ENCODE measurements at regions not wholly inside any gene's neighbourhood (a gene's known extent, or its start where the extent isn't known, plus 50 kb on each side); places are given as distances from the start of the nearest gene placed in this dataset.

DNA sequence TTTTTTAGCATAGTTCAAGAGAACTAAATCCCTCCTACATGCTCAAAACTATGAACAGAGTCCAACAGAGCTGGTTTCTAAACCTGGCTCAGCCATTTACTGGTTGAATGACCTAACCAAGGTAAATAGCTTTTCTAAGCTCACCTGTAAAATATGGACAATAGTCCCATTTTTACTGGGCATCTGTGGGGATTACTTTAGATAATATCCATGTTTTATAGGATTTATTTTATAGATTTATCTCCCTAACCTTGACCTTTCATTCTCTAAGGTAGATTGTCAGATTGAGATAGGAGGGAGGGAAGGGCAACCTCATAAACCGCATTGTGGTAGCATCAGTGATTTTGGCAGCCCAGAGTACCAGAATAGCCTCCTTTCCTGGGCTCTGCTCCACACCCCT is 178.5 kb upstream of the TOX3 start:
- H3K4me1 Mint-ChIP-seq: no peaks in the 10 kb centered on the region
- no peak overlapping the region for H3K4me3 Mint-ChIP-seq
- no peaks in the 10 kb centered on the region for H3K9me3 Mint-ChIP-seq
- no peaks in the 10 kb centered on the region for H3K36me3 Mint-ChIP-seq
- DNase-seq: no peak
- peaks cover 0 to 2% (median 0%) of the 10 kb centered on the region in 3 donors for H3K27me3 Mint-ChIP-seq (ENCODE audit: low read depth in 3 of 3)
- no peak overlapping the region for H3K27ac Mint-ChIP-seq

- Mint-ChIP-seq H3K4me1 (no peaks in the 10 kb centered on the region), H3K4me3 (no peak overlapping the region), H3K36me3 (no peaks in the 10 kb centered on the region), H3K27me3 (ENCODE audit: low read depth in 3 of 3) (peaks cover 0 to 2% (median 0%) of the 10 kb centered on the region in 3 donors), H3K27ac (no peak overlapping the region), H3K9me3 (no peaks in the 10 kb centered on the region)
- no peak for DNase-seq
Measured at GRCh38 chr16:52725043-52725442, 178.1 kb upstream of the TOX3 start.

DNA sequence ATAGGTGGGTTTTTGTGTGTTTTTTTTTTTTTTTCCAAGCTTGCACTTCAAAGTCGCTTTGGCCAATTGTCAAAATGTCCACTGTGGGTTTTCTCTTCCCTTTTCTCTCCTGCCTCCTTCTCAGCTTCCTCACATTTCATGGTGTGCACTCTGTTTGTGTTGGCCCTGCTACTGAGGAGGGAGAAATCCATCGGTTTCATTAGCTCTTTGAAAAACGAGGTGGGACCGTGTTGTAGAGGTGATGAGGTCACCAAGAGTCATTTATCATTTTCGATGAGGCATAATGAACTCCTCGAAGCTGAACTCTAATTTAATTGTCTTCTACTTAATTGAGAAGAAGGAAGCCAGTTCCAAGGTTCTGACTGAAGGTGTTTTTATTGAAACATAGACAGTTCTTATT is 174.4 kb upstream of the TOX3 start:
- no peak for DNase-seq
- Mint-ChIP-seq H3K36me3 (no peaks in the 10 kb centered on the region), H3K27me3 (ENCODE audit: low read depth in 3 of 3) (peaks cover 0 to 2% (median 1%) of the 10 kb centered on the region in 3 donors)

DNA sequence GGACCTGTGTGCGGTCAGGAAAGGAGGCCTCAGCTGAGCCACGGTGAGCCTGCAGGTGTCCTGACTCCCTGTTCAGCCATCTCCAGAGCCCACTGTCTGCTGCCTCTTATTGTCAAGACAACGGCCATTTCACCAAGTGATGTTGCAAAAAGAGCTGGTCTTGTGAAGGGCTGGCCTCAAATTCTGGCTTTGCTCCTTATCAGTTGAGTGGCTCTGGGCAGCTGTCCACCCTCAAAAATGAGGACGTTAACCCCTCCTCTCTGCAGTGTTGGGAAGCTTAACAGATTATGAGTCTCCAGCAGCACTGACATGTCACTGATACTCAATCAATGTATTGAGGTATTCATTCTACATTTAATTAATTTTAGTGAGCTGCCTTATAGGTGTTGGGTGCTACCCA is 171.1 kb upstream of the TOX3 start:
- peaks cover 0 to 2% (median 1%) of the 10 kb centered on the region in 3 donors for H3K27me3 Mint-ChIP-seq (ENCODE audit: low read depth in 3 of 3)
- H3K4me3 Mint-ChIP-seq: no peak overlapping the region
- no peaks in the 10 kb centered on the region for H3K4me1 Mint-ChIP-seq
- peaks cover 0 to 3% (median 0%) of the 10 kb centered on the region in 6 donors for H3K9me3 Mint-ChIP-seq
- H3K27ac Mint-ChIP-seq: no peak overlapping the region
- DNase-seq: no peak
- H3K36me3 Mint-ChIP-seq: no peaks in the 10 kb centered on the region

More for the DNA sequence above, 174.4 kb upstream of the TOX3 start:
- Mint-ChIP-seq H3K9me3 (peaks cover 0 to 2% (median 0%) of the 10 kb centered on the region in 6 donors), H3K27ac (no peak overlapping the region), H3K4me1 (no peaks in the 10 kb centered on the region), H3K4me3 (no peak overlapping the region)

GRCh38 chr16:52713740-52714139 is 166.8 kb upstream of the TOX3 start:
- Mint-ChIP-seq H3K27ac (peak overlapping the region in 1 of 6 donors; percentile 24), H3K4me1 (no peaks in the 10 kb centered on the region), H3K9me3 (peaks cover 0 to 6% (median 0%) of the 10 kb centered on the region in 6 donors), H3K27me3 (ENCODE audit: low read depth in 3 of 3) (peaks cover 2 to 4% (median 2%) of the 10 kb centered on the region in 3 donors), H3K36me3 (no peaks in the 10 kb centered on the region), H3K4me3 (no peak overlapping the region)
- no peak for DNase-seq

DNA sequence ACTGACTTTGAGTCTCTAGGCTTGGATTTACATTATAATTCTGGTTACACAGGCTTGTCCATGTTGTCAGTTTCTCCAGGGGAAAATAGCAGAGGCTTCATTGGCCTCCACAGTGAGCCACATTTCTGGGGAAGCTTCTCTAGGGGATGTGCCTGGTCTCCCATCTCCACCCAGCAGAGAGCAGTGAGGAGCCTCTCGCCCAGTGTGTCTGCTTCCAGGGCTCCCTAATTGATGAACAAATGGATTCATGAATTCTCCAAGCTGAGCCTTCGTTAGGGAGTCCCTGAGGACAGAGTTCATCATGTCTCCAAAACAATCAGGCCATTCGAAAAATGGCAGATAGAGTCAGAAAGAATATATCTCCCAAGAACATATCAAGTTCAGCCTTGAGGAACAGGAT is 162.4 kb upstream of the TOX3 start:
- Mint-ChIP-seq H3K4me1 (no peaks in the 10 kb centered on the region), H3K36me3 (no peaks in the 10 kb centered on the region), H3K27ac (no peak overlapping the region), H3K4me3 (no peak overlapping the region), H3K9me3 (peaks cover 0 to 7% (median under 1%) of the 10 kb centered on the region in 6 donors), H3K27me3 (ENCODE audit: low read depth in 3 of 3) (peaks cover 0 to 3% (median 2%) of the 10 kb centered on the region in 3 donors)
- DNase-seq: no peak

GRCh38 chr16:52708476-52708875 is 161.5 kb upstream of the TOX3 start:
- Mint-ChIP-seq H3K9me3 (peaks cover 0 to 7% (median under 1%) of the 10 kb centered on the region in 6 donors), H3K27ac (no peak overlapping the region), H3K27me3 (ENCODE audit: low read depth in 3 of 3) (peaks cover 0 to 3% (median 2%) of the 10 kb centered on the region in 3 donors), H3K36me3 (no peaks in the 10 kb centered on the region), H3K4me3 (no peak overlapping the region), H3K4me1 (no peaks in the 10 kb centered on the region)
- no peak for DNase-seq

GRCh38 chr16:52707676-52708337 is 160.9 kb upstream of the TOX3 start:
- peaks cover 0 to 7% (median under 1%) of the 10 kb centered on the region in 6 donors for H3K9me3 Mint-ChIP-seq
- H3K27ac Mint-ChIP-seq: no peak overlapping the region
- H3K27me3 Mint-ChIP-seq (ENCODE audit: low read depth in 3 of 3): peaks cover 0 to 3% (median 2%) of the 10 kb centered on the region in 3 donors
- H3K36me3 Mint-ChIP-seq: no peaks in the 10 kb centered on the region
- no peaks in the 10 kb centered on the region for H3K4me1 Mint-ChIP-seq
- H3K4me3 Mint-ChIP-seq: no peak overlapping the region
- no peak for DNase-seq

DNA sequence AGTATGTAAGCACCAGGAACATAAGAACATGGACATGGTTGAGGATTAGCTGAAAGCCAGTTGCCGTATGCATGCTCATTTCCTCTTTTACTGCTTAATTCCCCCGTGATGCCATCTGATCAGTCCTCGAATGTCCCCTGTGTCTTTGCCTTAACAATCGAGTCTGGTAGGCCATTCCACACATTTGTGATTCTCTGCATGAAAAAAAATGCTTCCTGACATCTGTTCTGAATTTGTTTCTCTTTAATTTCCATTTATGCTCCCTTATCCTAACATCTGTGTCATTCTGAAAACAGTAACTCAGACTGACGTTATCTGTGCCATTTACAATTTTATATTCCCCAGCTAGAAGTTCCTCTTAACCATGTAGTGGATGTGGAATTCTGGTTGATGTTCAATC is 158.2 kb upstream of the TOX3 start:
- Mint-ChIP-seq H3K27ac (no peak overlapping the region), H3K4me1 (no peaks in the 10 kb centered on the region), H3K4me3 (no peak overlapping the region), H3K36me3 (no peaks in the 10 kb centered on the region), H3K27me3 (ENCODE audit: low read depth in 3 of 3) (peaks cover 0 to 2% (median 1%) of the 10 kb centered on the region in 3 donors), H3K9me3 (peaks cover 0 to 7% (median 1%) of the 10 kb centered on the region in 6 donors)
- no peak for DNase-seq

DNA sequence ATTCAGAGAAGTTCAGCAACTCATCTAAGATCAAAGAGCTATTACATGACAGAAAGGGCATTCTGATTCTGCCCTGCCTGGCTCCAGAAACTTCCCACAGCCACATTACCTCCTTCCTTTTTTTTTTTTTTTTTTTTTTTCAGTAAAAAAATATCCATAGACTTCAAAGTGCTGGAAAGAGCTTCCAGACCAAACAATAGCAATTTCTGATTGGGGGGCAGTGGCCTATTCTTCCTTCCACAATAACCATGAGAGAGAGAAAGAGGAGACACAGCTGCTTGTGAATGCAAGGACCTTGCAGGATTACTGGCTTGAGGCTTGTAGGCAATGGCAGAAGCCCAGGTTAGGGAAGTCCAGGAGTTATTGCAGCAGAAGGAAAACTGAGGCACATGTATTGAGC is 151.0 kb upstream of the TOX3 start:
- peaks cover 2 to 18% (median 8%) of the 10 kb centered on the region in 6 donors for H3K9me3 Mint-ChIP-seq

DNA sequence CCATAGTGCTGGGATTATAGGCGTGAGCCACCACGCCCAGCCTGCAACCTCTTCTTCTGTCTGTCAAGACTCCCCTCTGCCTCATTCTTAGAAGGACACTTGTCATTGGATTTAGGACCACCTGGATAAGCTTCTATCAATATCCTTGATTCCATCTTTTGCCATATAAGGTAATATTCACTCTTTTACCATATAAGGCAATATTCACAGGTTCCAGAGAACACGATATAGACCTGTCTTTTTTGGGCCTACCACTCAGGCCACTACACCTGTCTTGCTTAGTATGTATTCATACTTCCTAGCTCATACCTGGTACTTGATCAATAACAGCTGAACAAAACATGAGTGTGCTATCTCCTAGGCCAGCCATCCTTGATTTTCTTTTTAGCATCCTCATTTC is 149.2 kb upstream of the TOX3 start:
- Mint-ChIP-seq H3K4me3 (no peak overlapping the region), H3K4me1 (no peaks in the 10 kb centered on the region), H3K9me3 (peaks cover 4 to 29% (median 14%) of the 10 kb centered on the region in 6 donors), H3K27me3 (ENCODE audit: low read depth in 3 of 3) (peaks cover 0 to 1% (median 0%) of the 10 kb centered on the region in 3 donors), H3K27ac (no peak overlapping the region), H3K36me3 (peaks cover 0 to 3% (median 0%) of the 10 kb centered on the region in 3 donors)
- DNase-seq: no peak

More for the DNA sequence above, 151.0 kb upstream of the TOX3 start:
- DNase-seq: no peak
- Mint-ChIP-seq H3K4me1 (no peaks in the 10 kb centered on the region), H3K36me3 (no peaks in the 10 kb centered on the region), H3K4me3 (no peak overlapping the region), H3K27ac (no peak overlapping the region), H3K27me3 (ENCODE audit: low read depth in 3 of 3) (peaks cover 0 to 2% (median 2%) of the 10 kb centered on the region in 3 donors)

GRCh38 chr16:52690468-52690867 is 143.5 kb upstream of the TOX3 start:
- H3K4me3 Mint-ChIP-seq: no peak overlapping the region
- H3K36me3 Mint-ChIP-seq: peaks cover 0 to 3% (median 3%) of the 10 kb centered on the region in 3 donors
- H3K4me1 Mint-ChIP-seq: no peaks in the 10 kb centered on the region
- H3K27me3 Mint-ChIP-seq (ENCODE audit: low read depth in 3 of 3): no peaks in the 10 kb centered on the region
- no peak for DNase-seq
- peaks cover 7 to 31% (median 14%) of the 10 kb centered on the region in 6 donors for H3K9me3 Mint-ChIP-seq
- no peak overlapping the region for H3K27ac Mint-ChIP-seq

- DNase-seq: no peak
- no peak overlapping the region for H3K27ac Mint-ChIP-seq
- H3K27me3 Mint-ChIP-seq (ENCODE audit: low read depth in 3 of 3): no peaks in the 10 kb centered on the region
- H3K9me3 Mint-ChIP-seq: peaks cover 0 to 34% (median 4%) of the 10 kb centered on the region in 6 donors
- no peaks in the 10 kb centered on the region for H3K36me3 Mint-ChIP-seq
- H3K4me1 Mint-ChIP-seq: no peaks in the 10 kb centered on the region
- H3K4me3 Mint-ChIP-seq: no peak overlapping the region
Measured at GRCh38 chr16:52680993-52681392, 134.1 kb upstream of the TOX3 start.

DNA sequence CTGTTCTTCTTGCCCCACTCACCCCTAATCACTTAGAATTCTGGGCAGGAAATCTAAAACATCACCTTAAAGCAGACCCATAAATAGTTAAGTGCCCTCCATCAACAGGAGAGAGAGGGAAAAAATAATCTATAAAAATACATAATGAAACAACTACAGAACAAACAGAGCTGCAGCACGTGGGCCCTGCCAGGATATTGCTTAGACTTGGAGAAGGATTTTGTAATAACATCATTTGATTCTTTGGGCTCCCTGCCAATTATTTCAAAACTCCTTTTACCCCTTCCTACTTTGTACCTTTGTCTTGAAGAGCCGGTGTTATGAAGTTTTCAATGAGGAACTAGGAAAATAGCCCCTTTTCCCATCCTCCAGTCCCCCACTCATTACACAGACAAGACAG is 130.6 kb upstream of the TOX3 start:
- no peak for DNase-seq
- Mint-ChIP-seq H3K27ac (no peak overlapping the region), H3K9me3 (peaks cover 0 to 27% (median 3%) of the 10 kb centered on the region in 6 donors), H3K4me1 (no peaks in the 10 kb centered on the region), H3K4me3 (no peak overlapping the region), H3K27me3 (ENCODE audit: low read depth in 3 of 3) (peaks cover 0 to 3% (median 0%) of the 10 kb centered on the region in 3 donors), H3K36me3 (no peaks in the 10 kb centered on the region)

- Mint-ChIP-seq H3K36me3 (no peaks in the 10 kb centered on the region), H3K4me1 (no peaks in the 10 kb centered on the region), H3K4me3 (no peak overlapping the region), H3K27ac (no peak overlapping the region), H3K9me3 (peaks cover 0 to 25% (median 3%) of the 10 kb centered on the region in 6 donors), H3K27me3 (ENCODE audit: low read depth in 3 of 3) (peaks cover 0 to 3% (median 0%) of the 10 kb centered on the region in 3 donors)
- no peak for DNase-seq
Measured at GRCh38 chr16:52676959-52677358, 130.0 kb upstream of the TOX3 start.

Data from immature natural killer cell (primary cell).